Endodermal cell (in vitro differentiated cells): ENCODE measurements at regions not wholly inside any gene's neighbourhood (a gene's known extent, or its start where the extent isn't known, plus 50 kb on each side); places are given as distances from the start of the nearest gene placed in this dataset.

Source experiments
- DNase-seq: peaks from one replicate; pipeline ENCODE4 v3.0.0-alpha.2; 2017
- H3K27ac ChIP-seq: 2 replicates; pipeline ENCODE4 v1.5.1; 2013; ENCODE audit warnings: mild to moderate bottlenecking, low read depth, low read length, moderate library complexity
- H3K27me3 ChIP-seq: 2 replicates; pipeline ENCODE4 v1.6.1; 2013; ENCODE audit warnings: mild to moderate bottlenecking, low read length, moderate library complexity; ENCODE audit not compliant: insufficient read depth, control insufficient read depth, poor library complexity, severe bottlenecking
- H3K36me3 ChIP-seq: 2 replicates; pipeline ENCODE4 v1.7.0; 2013; ENCODE audit warnings: mild to moderate bottlenecking, low read length, moderate library complexity; ENCODE audit not compliant: control insufficient read depth, insufficient read depth
- H3K4me1 ChIP-seq: one replicate; pipeline ENCODE4 v1.7.0; 2013; ENCODE audit warnings: low read length; ENCODE audit not compliant: control insufficient read depth, insufficient read depth
- H3K4me3 ChIP-seq: 2 replicates; pipeline ENCODE4 v1.5.1; 2013; ENCODE audit warnings: mild to moderate bottlenecking, low read length, moderate library complexity
- H3K9ac ChIP-seq: 2 replicates; pipeline ENCODE4 v1.6.1; 2013; ENCODE audit warnings: mild to moderate bottlenecking, low read length, moderate library complexity; ENCODE audit not compliant: poor library complexity, severe bottlenecking; ENCODE audit errors: extremely low read depth
- H3K9me3 ChIP-seq: 2 replicates; pipeline ENCODE4 v1.6.1; 2013; ENCODE audit warnings: mild to moderate bottlenecking, low read length, moderate library complexity; ENCODE audit not compliant: control insufficient read depth
- H3K27ac Mint-ChIP-seq: 2 replicates; pipeline ENCODE4 v1.8.0; 2020; ENCODE audit warnings: mixed read lengths
- H3K27me3 Mint-ChIP-seq: 2 replicates; pipeline ENCODE4 v1.8.0; 2021; ENCODE audit warnings: mild to moderate bottlenecking, mixed read lengths; ENCODE audit not compliant: insufficient read depth
- H3K36me3 Mint-ChIP-seq: 2 replicates; pipeline ENCODE4 v1.8.0; 2020; ENCODE audit warnings: low read depth, mixed read lengths
- H3K4me1 Mint-ChIP-seq: 2 replicates; pipeline ENCODE4 v1.8.0; 2020; ENCODE audit warnings: mixed read lengths
- H3K4me3 Mint-ChIP-seq: 2 replicates; pipeline ENCODE4 v1.8.0; 2020; ENCODE audit warnings: mild to moderate bottlenecking, moderate library complexity, mixed read lengths
- H3K9me3 Mint-ChIP-seq: 2 replicates; pipeline ENCODE4 v1.8.0; 2020; ENCODE audit warnings: mild to moderate bottlenecking, mixed read lengths
- CTCF ChIP-seq: fragments of 200-600 bp; sonication (generic); conservative IDR thresholded peaks from 2 replicates; pipeline ENCODE4 v1.5.0; 2021; ENCODE audit warnings: antibody characterized with exemption, mild to moderate bottlenecking
- WGBS, 2 experiments: methylation state at CpG; one replicate each; pipeline versions ENCODE4 v1.1.5 to v1.1.7; 2013; ENCODE audit warnings: missing lambda C conversion rate in 2 of 2, mixed read lengths in 1 of 2; ENCODE audit not compliant: insufficient coverage in 1 of 2, insufficient read length in 1 of 2; 5-methylcytosine and 5-hydroxymethylcytosine counted together

DNA sequence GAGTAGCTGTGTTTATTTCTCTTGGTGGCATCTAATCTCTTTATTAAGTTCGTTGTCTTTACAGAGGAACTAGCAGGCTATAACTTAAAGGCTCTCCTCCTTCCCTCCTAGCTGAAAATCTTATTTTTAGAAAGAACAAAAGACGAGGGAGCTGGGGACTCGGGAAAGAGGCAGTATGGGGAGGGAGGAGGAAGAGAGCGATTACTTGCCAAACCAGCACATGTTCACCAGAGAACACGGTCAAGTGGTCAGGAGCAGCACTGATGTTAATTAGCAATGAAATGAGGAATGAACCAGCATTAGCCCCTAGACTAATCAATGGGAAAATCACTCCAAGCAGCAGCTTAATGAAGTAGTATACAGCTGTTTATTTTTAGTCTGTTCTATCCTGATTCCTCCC lies 171.3 kb upstream of the ESRRG start:
- WGBS, 2 experiments, result 83 to 93% methylated on average over 4 of the region's 5 CpGs
- Mint-ChIP-seq H3K27ac (no peak overlapping the region), H3K9me3 (no peaks in the 10 kb centered on the region), H3K36me3 (no peaks in the 10 kb centered on the region), H3K27me3 (no peaks in the 10 kb centered on the region), H3K4me3 (no peak overlapping the region), H3K4me1 (peaks cover 20% of the 10 kb centered on the region)
- peaks cover 3% of the 10 kb centered on the region for H3K4me1 ChIP-seq
- no peaks in the 10 kb centered on the region for H3K27me3 ChIP-seq
- no peak overlapping the region for H3K4me3 ChIP-seq
- no peak for DNase-seq
- no peaks in the 10 kb centered on the region for H3K36me3 ChIP-seq
- no peak for TF ChIP-seq CTCF
- H3K27ac ChIP-seq, result no peak overlapping the region
- no peaks in the 10 kb centered on the region for H3K9me3 ChIP-seq
- H3K9ac ChIP-seq, result no peak overlapping the region

DNA sequence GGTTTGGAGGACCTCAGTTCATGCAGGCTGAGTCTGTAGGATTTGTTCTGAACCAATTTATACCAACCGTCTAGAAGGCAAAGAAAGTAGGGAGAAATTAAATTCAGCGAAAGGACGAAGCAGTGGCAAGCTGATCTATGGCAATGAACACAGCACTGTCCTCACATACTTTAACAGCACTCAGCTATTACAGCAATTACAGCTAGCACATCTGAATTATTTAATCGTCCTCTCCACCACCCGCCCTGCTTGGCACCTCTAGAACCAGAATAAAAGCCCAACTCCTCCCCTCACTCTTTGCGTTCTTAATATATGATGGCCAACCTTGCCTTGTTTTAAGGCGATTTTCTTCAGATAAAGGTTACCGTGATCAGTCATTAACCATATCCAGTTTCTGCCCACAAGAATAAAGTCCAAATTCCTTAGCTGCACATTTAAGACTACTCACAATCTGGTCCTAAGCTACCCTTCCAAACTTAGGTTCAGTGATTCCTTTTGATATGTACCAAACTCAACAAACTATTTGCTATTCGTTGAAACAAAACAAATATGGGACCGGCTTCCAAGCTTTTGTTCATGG lies 169.4 kb upstream of the ESRRG start:
- H3K4me3 ChIP-seq, result no peak overlapping the region
- H3K4me1 ChIP-seq, result peaks cover 6% of the 10 kb centered on the region
- no peak for TF ChIP-seq CTCF
- Mint-ChIP-seq H3K36me3 (no peaks in the 10 kb centered on the region), H3K4me1 (peaks cover 36% of the 10 kb centered on the region), H3K4me3 (no peak overlapping the region), H3K9me3 (no peaks in the 10 kb centered on the region), H3K27ac (no peak overlapping the region), H3K27me3 (no peaks in the 10 kb centered on the region)
- H3K36me3 ChIP-seq, result no peaks in the 10 kb centered on the region
- no peaks in the 10 kb centered on the region for H3K27me3 ChIP-seq
- no peak for DNase-seq
- 92 to 93% methylated on average over 7 to 10 of the region's 10 CpGs for WGBS, 2 experiments
- H3K9ac ChIP-seq, result no peak overlapping the region
- no peaks in the 10 kb centered on the region for H3K9me3 ChIP-seq
- no peak overlapping the region for H3K27ac ChIP-seq

DNA sequence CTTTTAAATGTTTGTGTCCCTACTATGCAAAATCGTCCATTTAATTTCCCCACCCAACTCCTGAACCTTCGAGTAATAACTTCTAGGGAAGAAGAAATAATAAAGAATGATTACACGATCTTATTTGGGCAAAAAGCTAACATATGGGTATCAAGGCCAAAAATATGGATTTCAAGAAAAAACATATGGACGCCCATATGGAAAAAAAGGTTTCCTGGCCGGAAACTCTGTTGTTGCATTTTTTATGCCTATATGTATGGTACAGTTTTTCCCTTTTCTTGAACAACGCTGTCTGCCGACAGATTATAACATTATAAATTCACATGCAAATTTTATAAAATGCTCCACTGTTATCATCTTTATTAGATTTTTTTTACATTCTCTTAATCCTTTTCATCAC lies 167.6 kb upstream of the ESRRG start:
- H3K27ac ChIP-seq, result no peak overlapping the region
- 97 to 100% methylated on average over 2 to 7 of the region's 7 CpGs for WGBS, 2 experiments
- Mint-ChIP-seq H3K27me3 (no peaks in the 10 kb centered on the region), H3K4me1 (peaks cover 34% of the 10 kb centered on the region), H3K36me3 (no peaks in the 10 kb centered on the region), H3K4me3 (no peak overlapping the region), H3K27ac (no peak overlapping the region), H3K9me3 (no peaks in the 10 kb centered on the region)
- no peaks in the 10 kb centered on the region for H3K36me3 ChIP-seq
- TF ChIP-seq CTCF, result no peak
- peaks cover 6% of the 10 kb centered on the region for H3K4me1 ChIP-seq
- H3K9ac ChIP-seq, result no peak overlapping the region
- H3K27me3 ChIP-seq, result no peaks in the 10 kb centered on the region
- H3K4me3 ChIP-seq, result no peak overlapping the region
- no peaks in the 10 kb centered on the region for H3K9me3 ChIP-seq
- no peak for DNase-seq
